ENCODE measurements at regions not wholly inside any gene's neighbourhood (a gene's known extent, or its start where the extent isn't known, plus 50 kb on each side); places are given as distances from the start of the nearest gene placed in this dataset.

- TF ChIP-seq CTCF (conservative IDR thresholded peaks at IDR 0.05; ENCODE audit: low read depth in 2 of 2) (no peak), EZH2 (IDR thresholded peaks at IDR 0.05; ENCODE audit: low read depth, unreplicated experiment) (no peak)
Measured at GRCh38 chr21:27511233-27511632, 544.3 kb upstream of the ADAMTS5 start (continued).

DNA sequence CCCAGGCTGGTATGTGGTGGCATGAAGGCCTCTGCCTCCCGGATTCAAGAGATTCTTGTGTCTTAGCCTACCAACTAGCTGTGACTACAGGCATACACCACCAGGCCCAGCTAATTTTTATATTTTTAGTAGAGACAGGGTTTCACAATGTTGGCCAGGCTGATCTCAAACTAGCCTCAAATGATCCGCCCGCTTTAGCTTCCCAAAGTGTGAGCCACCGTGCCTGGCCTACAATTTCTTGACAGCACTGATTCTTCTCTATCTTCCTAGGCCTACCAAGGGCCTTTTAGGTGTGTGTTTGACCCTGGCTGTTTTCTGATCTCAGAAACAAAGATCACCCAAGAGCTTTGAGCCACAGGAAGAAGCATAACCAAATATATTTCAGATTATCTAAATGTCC, 540.8 kb upstream of the ADAMTS5 start:
- ATAC-seq = no peak
- H3K36me3 ChIP-seq (ENCODE audit: insufficient read depth) = no peaks in the 10 kb centered on the region
- TF ChIP-seq EZH2 (IDR thresholded peaks at IDR 0.05; ENCODE audit: low read depth, unreplicated experiment) (no peak), CREB1 (CRISPR knock-in tag; IDR thresholded peaks at IDR 0.05; ENCODE audit: low read depth) (no peak), REST (IDR thresholded peaks at IDR 0.05; ENCODE audit: unreplicated experiment) (no peak), ZNF331 (CRISPR knock-in tag; IDR thresholded peaks at IDR 0.05; ENCODE audit: low read depth) (no peak), CTCF (conservative IDR thresholded peaks at IDR 0.05; ENCODE audit: low read depth in 2 of 2) (no peak), STAT1 (IDR thresholded peaks at IDR 0.05; ENCODE audit: unreplicated experiment) (no peak), ETS1 (IDR thresholded peaks at IDR 0.05) (no peak), POLR2AphosphoS5 (IDR thresholded peaks at IDR 0.05; ENCODE audit: low read depth) (no peak), JUNB (IDR thresholded peaks at IDR 0.05; ENCODE audit: unreplicated experiment) (no peak), ZNF114 (CRISPR knock-in tag; IDR thresholded peaks at IDR 0.05) (no peak)

More for the DNA sequence above, 540.8 kb upstream of the ADAMTS5 start:
- H3F3A ChIP-seq (replicated peaks; ENCODE audit: low read depth) = no peaks in the 10 kb centered on the region
- H3K27me3 ChIP-seq (ENCODE audit: insufficient read depth) = no peaks in the 10 kb centered on the region
- H3K27ac Mint-ChIP-seq = no peak overlapping the region
- H3K4me3 ChIP-seq = no peak overlapping the region
- no peaks in the 10 kb centered on the region for H3K9me2 ChIP-seq (ENCODE audit: insufficient read depth)
- peak overlapping the region; percentile 64; the same call in 1 of the 2 replicates for H2AFZ ChIP-seq
- H3K79me2 ChIP-seq (replicated peaks; ENCODE audit: insufficient read depth) = no peaks in the 10 kb centered on the region
- no peaks in the 10 kb centered on the region for H4K20me1 ChIP-seq (replicated peaks; ENCODE audit: insufficient read depth)
- H3K4me3 Mint-ChIP-seq = no peak overlapping the region
- no peaks in the 10 kb centered on the region for H3K36me3 Mint-ChIP-seq (ENCODE audit: low read depth)
- no peak overlapping the region for H3K27ac ChIP-seq (ENCODE audit: low read depth)
- no peaks in the 10 kb centered on the region for H3K4me1 ChIP-seq (ENCODE audit: insufficient read depth)
- H3K4me2 ChIP-seq = no peak overlapping the region
- DNase-seq (ENCODE audit: low spot score) = no peak
- H3K4me1 Mint-ChIP-seq = no peaks in the 10 kb centered on the region
- H3K27me3 Mint-ChIP-seq (ENCODE audit: insufficient read depth, low read depth, poor library complexity) = no peaks in the 10 kb centered on the region
- H3K9me3 Mint-ChIP-seq = no peaks in the 10 kb centered on the region

All from GM23338 (cell line).